H9 (cell line): ENCODE measurements at regions not wholly inside any gene's neighbourhood (a gene's known extent, or its start where the extent isn't known, plus 50 kb on each side); places are given as distances from the start of the nearest gene placed in this dataset.

Experiments
- DNase-seq: peaks from one replicate; pipeline ENCODE4 v3.0.0-alpha.2; 2017
- H2AFZ ChIP-seq: one replicate; pipeline ENCODE4 v1.6.1; 2013; ENCODE audit warnings: mild to moderate bottlenecking, low read length, control low read depth, moderate library complexity
- H2AK5ac ChIP-seq: 2 replicates; pipeline ENCODE4 v1.6.1; 2013; ENCODE audit warnings: low read length, control low read depth, mixed read lengths; ENCODE audit not compliant: insufficient read length
- H2BK120ac ChIP-seq: one replicate; pipeline ENCODE4 v1.6.1; 2013; ENCODE audit warnings: low read depth, mild to moderate bottlenecking, low read length, control low read depth, inconsistent platforms; ENCODE audit not compliant: poor library complexity, severe bottlenecking
- H2BK12ac ChIP-seq: 2 replicates; pipeline ENCODE4 v1.6.1; 2013; ENCODE audit warnings: low read length, control low read depth, mixed read lengths, low read depth; ENCODE audit not compliant: insufficient read length
- H2BK15ac ChIP-seq: 2 replicates; pipeline ENCODE4 v1.6.1; 2013; ENCODE audit warnings: low read depth, low read length, control low read depth
- H2BK20ac ChIP-seq: one replicate; pipeline ENCODE4 v1.6.1; 2013; ENCODE audit warnings: low read depth, mild to moderate bottlenecking, low read length, control low read depth, inconsistent platforms; ENCODE audit not compliant: poor library complexity, severe bottlenecking
- H2BK5ac ChIP-seq: 2 replicates; pipeline ENCODE4 v1.6.1; 2013; ENCODE audit warnings: low read length, control low read depth, mixed read lengths; ENCODE audit not compliant: insufficient read length
- H3K14ac ChIP-seq: 2 replicates; pipeline ENCODE4 v1.6.1; 2013; ENCODE audit warnings: low read length, control low read depth; ENCODE audit not compliant: insufficient read depth
- H3K18ac ChIP-seq: 2 replicates; pipeline ENCODE4 v1.6.1; 2013; ENCODE audit warnings: low read depth, mild to moderate bottlenecking, mixed read lengths, low read length, control low read depth; ENCODE audit not compliant: insufficient read length
- H3K23ac ChIP-seq: 2 replicates; pipeline ENCODE4 v1.6.1; 2013; ENCODE audit warnings: low read length, control low read depth, mixed read lengths, low read depth; ENCODE audit not compliant: insufficient read length
- H3K23me2 ChIP-seq: 2 replicates; pipeline ENCODE4 v1.6.1; 2013; ENCODE audit warnings: low read depth, mild to moderate bottlenecking, mixed read lengths, low read length, control low read depth; ENCODE audit not compliant: insufficient read length, poor library complexity, severe bottlenecking
- H3K27ac ChIP-seq: 2 replicates; pipeline ENCODE4 v1.5.1; 2013; ENCODE audit warnings: low read length, control low read depth, mixed read lengths, low read depth; ENCODE audit not compliant: insufficient read length
- H3K27me3 ChIP-seq: 2 replicates; pipeline ENCODE4 v1.6.1; 2013; ENCODE audit warnings: low read length, control low read depth, inconsistent platforms; ENCODE audit not compliant: insufficient read depth
- H3K4ac ChIP-seq: 2 replicates; pipeline ENCODE4 v1.6.1; 2013; ENCODE audit warnings: low read depth, mild to moderate bottlenecking, control low read depth, inconsistent platforms, low read length, moderate library complexity
- H3K4me1 ChIP-seq: 2 replicates; pipeline ENCODE4 v1.6.1; 2013; ENCODE audit warnings: low read length, control low read depth, inconsistent platforms; ENCODE audit not compliant: insufficient read depth
- H3K4me2 ChIP-seq: 2 replicates; pipeline ENCODE4 v1.6.1; 2013; ENCODE audit warnings: low read length, control low read depth, mixed read lengths; ENCODE audit not compliant: insufficient read length, insufficient read depth
- H3K56ac ChIP-seq: 2 replicates; pipeline ENCODE4 v1.6.1; 2013; ENCODE audit warnings: low read depth, mild to moderate bottlenecking, mixed read lengths, low read length, control low read depth; ENCODE audit not compliant: insufficient read length
- H3K79me1 ChIP-seq: 2 replicates; pipeline ENCODE4 v1.6.1; 2013; ENCODE audit warnings: low read depth, mild to moderate bottlenecking, moderate library complexity, low read length, control low read depth, inconsistent platforms; ENCODE audit not compliant: insufficient read depth, poor library complexity, severe bottlenecking
- H3K79me2 ChIP-seq: 2 replicates; pipeline ENCODE4 v1.6.1; 2013; ENCODE audit warnings: low read length, control low read depth, inconsistent platforms; ENCODE audit not compliant: insufficient read depth
- H3K9ac ChIP-seq: 2 replicates; pipeline ENCODE4 v1.6.1; 2013; ENCODE audit warnings: low read length, control low read depth, mixed read lengths; ENCODE audit not compliant: insufficient read length; ENCODE audit errors: extremely low read depth
- H3K9me3 ChIP-seq: one replicate; pipeline ENCODE4 v1.6.1; 2013; ENCODE audit warnings: low read depth, low read length, inconsistent platforms; ENCODE audit not compliant: control insufficient read depth
- H3T11ph ChIP-seq: one replicate; pipeline ENCODE4 v1.6.1; 2013; ENCODE audit warnings: mild to moderate bottlenecking, low read length, control low read depth, inconsistent platforms
- H4K20me1 ChIP-seq: one replicate; pipeline ENCODE4 v1.6.1; 2013; ENCODE audit not compliant: control insufficient read depth, insufficient read length, insufficient read depth
- H4K5ac ChIP-seq: 2 replicates; pipeline ENCODE4 v1.6.1; 2013; ENCODE audit warnings: low read depth, mild to moderate bottlenecking, mixed read lengths, low read length, control low read depth; ENCODE audit not compliant: insufficient read length
- H4K8ac ChIP-seq: replicated peaks from 2 replicates; pipeline ENCODE4 v1.6.1; 2013; ENCODE audit warnings: low read length, control low read depth, mixed read lengths, low read depth; ENCODE audit not compliant: insufficient read length
- H4K91ac ChIP-seq: 2 replicates; pipeline ENCODE4 v1.6.1; 2013; ENCODE audit warnings: low read depth, mild to moderate bottlenecking, moderate library complexity, mixed read lengths, low read length, control low read depth; ENCODE audit not compliant: insufficient read length
- H3K27ac Mint-ChIP-seq, 3 experiments: 2 replicates in 2 of 3; 3 replicates in 1 of 3; pipeline ENCODE4 v1.8.0; 2020 to 2021; ENCODE audit warnings: mixed read lengths in 3 of 3, mild to moderate bottlenecking in 1 of 3, moderate library complexity in 1 of 3
- H3K27me3 Mint-ChIP-seq: 2 replicates; pipeline ENCODE4 v1.8.0; 2021; ENCODE audit warnings: low read depth, mild to moderate bottlenecking, moderate library complexity, mixed read lengths
- H3K36me3 Mint-ChIP-seq, 3 experiments: 2 replicates in 2 of 3; 3 replicates in 1 of 3; pipeline ENCODE4 v1.8.0; 2020 to 2021; ENCODE audit warnings: low read depth in 3 of 3, mixed read lengths in 3 of 3; ENCODE audit not compliant: insufficient read depth in 1 of 3
- H3K4me1 Mint-ChIP-seq, 2 experiments: 2 replicates each; pipeline ENCODE4 v1.8.0; 2020; ENCODE audit warnings: mixed read lengths in 2 of 2
- H3K4me3 Mint-ChIP-seq, 2 experiments: 2 replicates in 1 of 2; 3 replicates in 1 of 2; pipeline ENCODE4 v1.8.0; 2020 to 2021; ENCODE audit warnings: mild to moderate bottlenecking in 2 of 2, mixed read lengths in 2 of 2, moderate library complexity in 1 of 2
- H3K9me3 Mint-ChIP-seq, 2 experiments: 2 replicates in 1 of 2; 3 replicates in 1 of 2; pipeline ENCODE4 v1.8.0; 2020; ENCODE audit warnings: mild to moderate bottlenecking in 2 of 2, mixed read lengths in 2 of 2, moderate library complexity in 1 of 2
- CTCF ChIP-seq: fragments of 200-600 bp; sonication (generic); conservative IDR thresholded peaks from 3 replicates; pipeline ENCODE4 v1.8.0; 2021; ENCODE audit warnings: antibody characterized with exemption, mild to moderate bottlenecking
- WGBS: extraction: QIAGEN DNeasy Blood & Tissue Kit; methylation state at CpG from one replicate; pipeline ENCODE4 v1.1.7; 2013; ENCODE audit warnings: missing lambda C conversion rate, low lambda C conversion rate, mixed read lengths; ENCODE audit not compliant: insufficient read length; ENCODE audit errors: extremely low coverage; 5-methylcytosine and 5-hydroxymethylcytosine counted together

DNA sequence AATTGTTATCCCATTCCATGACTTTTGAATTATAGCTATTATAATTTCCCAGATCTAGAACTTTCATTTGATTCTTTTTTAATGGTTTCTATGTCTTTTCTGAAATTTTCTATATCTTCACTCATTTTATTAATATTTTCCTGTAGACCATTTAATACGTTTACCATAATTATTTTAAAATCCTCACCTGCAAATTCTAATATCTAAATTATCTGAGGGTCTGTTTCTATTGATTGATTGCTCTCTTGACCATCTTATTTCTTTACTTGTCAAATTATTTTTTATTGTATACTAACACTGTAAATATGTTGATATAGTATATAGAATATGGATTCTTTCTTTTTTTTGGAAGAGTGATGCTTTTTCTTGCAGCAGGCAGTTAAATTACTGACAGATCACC is 229.3 kb upstream of the CTBP2 start:
- Histone ChIP-seq H3K27me3 (no peaks in the 10 kb centered on the region), H4K8ac (no peak overlapping the region), H3T11ph (no peak overlapping the region), H3K18ac (no peak overlapping the region), H3K9me3 (no peaks in the 10 kb centered on the region), H4K20me1 (no peaks in the 10 kb centered on the region), H3K4me2 (no peak overlapping the region), H2AK5ac (no peak overlapping the region), H2BK20ac (no peak overlapping the region), H3K27ac (no peak overlapping the region), H3K4me1 (no peaks in the 10 kb centered on the region), H2AFZ (no peak overlapping the region), H2BK15ac (no peak overlapping the region), H3K9ac (no peak overlapping the region), H2BK5ac (no peak overlapping the region), H2BK12ac (no peak overlapping the region), H3K23me2 (no peaks in the 10 kb centered on the region), H2BK120ac (no peak overlapping the region), H4K91ac (no peak overlapping the region), H4K5ac (no peak overlapping the region), H3K79me2 (no peaks in the 10 kb centered on the region), H3K79me1 (no peaks in the 10 kb centered on the region), H3K56ac (no peak overlapping the region), H3K4ac (no peak overlapping the region), H3K23ac (no peak overlapping the region), H3K14ac (no peak overlapping the region)
- H3K36me3 Mint-ChIP-seq: peaks cover 0 to 19% (median 0%) of the 10 kb centered on the region in 3 experiments; a peak in 3 of 7 replicates
- TF ChIP-seq CTCF: no peak
- no CpG with 5 or more reads among the region's 1 CpG for WGBS
- DNase-seq: no peak
- no peaks in the 10 kb centered on the region for H3K4me1 Mint-ChIP-seq
- H3K4me3 Mint-ChIP-seq: no peak overlapping the region; a peak in 1 of 5 replicates
- H3K9me3 Mint-ChIP-seq: peaks cover 19 to 21% of the 10 kb centered on the region in 2 experiments
- no peak overlapping the region for H3K27ac Mint-ChIP-seq
- no peaks in the 10 kb centered on the region; the same call in none of the 2 replicates for H3K27me3 Mint-ChIP-seq
